PC-9 (cell line): ENCODE measurements at regions not wholly inside any gene's neighbourhood (a gene's known extent, or its start where the extent isn't known, plus 50 kb on each side); places are given as distances from the start of the nearest gene placed in this dataset.

Source experiments
- BruUV-seq: library from RNA; stranded (reverse); fragments of 400-500 nt; replicated peaks from 2 replicates; lab custom pipeline; 2021; lab: Mats Ljungman, UMichigan
- CTCF ChIA-PET: fragments of 300-600 bp; sonication (Branson Sonifier 250); formaldehyde crosslinking; loops from one replicate; lab custom pipeline; 2022; ENCODE audit warnings: antibody characterized with exemption; lab: Charles Lee
- POLR2A ChIA-PET: fragments of 300-600 bp; sonication (Branson Sonifier 250); formaldehyde crosslinking; loops from one replicate; lab custom pipeline; 2022; ENCODE audit warnings: antibody characterized with exemption; ENCODE audit not compliant: unreplicated experiment; lab: Charles Lee
- DNase-seq, 2 experiments: peaks; one replicate each; pipeline versions ENCODE4 v3.0.0 to v3.0.0-alpha.2; 2015 to 2022; ENCODE audit warnings: mixed read lengths in 1 of 2
- H2AFZ ChIP-seq: fragments of 200-600 bp; sonication (generic); 2 replicates; pipeline ENCODE4 v1.8.1; 2017; ENCODE audit warnings: antibody characterized with exemption
- H3F3A ChIP-seq: fragments of 200-600 bp; sonication (generic); 2 replicates; pipeline ENCODE4 v1.8.1; 2017; ENCODE audit warnings: antibody characterized with exemption, mild to moderate bottlenecking, low read depth; ENCODE audit not compliant: insufficient read depth
- H3K27ac ChIP-seq: fragments of 200-600 bp; sonication (generic); 2 replicates; pipeline ENCODE4 v1.6.1; 2016; ENCODE audit warnings: mixed run types
- H3K27me3 ChIP-seq: fragments of 200-600 bp; sonication (generic); 2 replicates; pipeline ENCODE4 v1.6.1; 2016; ENCODE audit warnings: low read depth, mixed run types; ENCODE audit not compliant: insufficient read depth
- H3K36me3 ChIP-seq: fragments of 200-600 bp; sonication (generic); 2 replicates; pipeline ENCODE4 v1.6.1; 2016; ENCODE audit warnings: low read depth, mixed run types
- H3K4me1 ChIP-seq: fragments of 200-600 bp; sonication (generic); replicated peaks from 2 replicates; pipeline ENCODE4 v1.6.1; 2016; ENCODE audit warnings: mixed run types; ENCODE audit not compliant: insufficient read depth
- H3K4me2 ChIP-seq: fragments of 200-600 bp; sonication (generic); 2 replicates; pipeline ENCODE4 v1.6.1; 2017; ENCODE audit warnings: mixed run types
- H3K4me3 ChIP-seq: fragments of 200-600 bp; sonication (generic); 2 replicates; pipeline ENCODE4 v1.6.1; 2016; ENCODE audit warnings: mixed run types
- H3K79me2 ChIP-seq: fragments of 200-600 bp; sonication (generic); 2 replicates; pipeline ENCODE4 v1.6.1; 2017; ENCODE audit warnings: low read depth, mixed run types
- H3K9me2 ChIP-seq: fragments of 200-600 bp; sonication (generic); 2 replicates; pipeline ENCODE4 v1.8.1; 2017; ENCODE audit warnings: mild to moderate bottlenecking; ENCODE audit not compliant: insufficient read depth
- H3K9me3 ChIP-seq: fragments of 200-600 bp; sonication (generic); 2 replicates; pipeline ENCODE4 v1.8.1; 2016; ENCODE audit warnings: low read depth; ENCODE audit not compliant: insufficient read depth
- H4K20me1 ChIP-seq: fragments of 200-600 bp; sonication (generic); 2 replicates; pipeline ENCODE4 v1.8.1; 2017; ENCODE audit not compliant: insufficient read depth
- EZH2 ChIP-seq: fragments of 200-600 bp; sonication (generic); IDR thresholded peaks from 2 replicates; pipeline ENCODE4 v1.8.0; 2017; ENCODE audit warnings: antibody characterized with exemption, low read depth
- intact Hi-C: fragments of 100-400 bp; cut with micrococcal nuclease; formaldehyde crosslinking; loops from one replicate; pipeline ENCODE4 v1.10.0; 2022; ENCODE audit not compliant: unreplicated experiment
- TF ChIP-seq, protein P1 (sequence below): fragments of 200-600 bp; sonication (generic); conservative IDR thresholded peaks from 2 replicates; pipeline ENCODE4 v1.6.1; 2017; ENCODE audit warnings: mixed run types, antibody characterized with exemption, mild to moderate bottlenecking, moderate library complexity

DNA sequence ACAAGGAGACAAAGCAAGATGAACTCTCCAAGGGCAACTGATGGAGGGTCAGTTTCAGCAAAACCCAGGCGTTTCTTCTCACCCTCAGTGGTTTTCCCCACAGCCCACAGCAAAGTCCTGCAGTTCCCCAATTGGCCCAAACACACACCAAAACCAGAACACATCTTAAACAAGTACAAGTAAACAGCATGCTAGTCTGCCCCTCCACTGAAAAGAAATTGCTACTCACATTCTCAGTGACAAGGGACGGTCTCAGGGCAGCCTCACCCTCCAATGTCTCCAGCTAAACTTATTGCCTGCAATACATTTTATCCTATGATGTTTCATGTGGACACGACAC, 300.6 kb upstream of the IRX3 start:
- no TSS peak for BruUV-seq
- no peak overlapping the region for H3K4me3 ChIP-seq
- H3K27ac ChIP-seq: no peak overlapping the region
- H4K20me1 ChIP-seq: no peaks in the 10 kb centered on the region
- intact Hi-C loops: no loop called here
- H3K27me3 ChIP-seq: no peaks in the 10 kb centered on the region
- TF ChIP-seq, protein P1, sequence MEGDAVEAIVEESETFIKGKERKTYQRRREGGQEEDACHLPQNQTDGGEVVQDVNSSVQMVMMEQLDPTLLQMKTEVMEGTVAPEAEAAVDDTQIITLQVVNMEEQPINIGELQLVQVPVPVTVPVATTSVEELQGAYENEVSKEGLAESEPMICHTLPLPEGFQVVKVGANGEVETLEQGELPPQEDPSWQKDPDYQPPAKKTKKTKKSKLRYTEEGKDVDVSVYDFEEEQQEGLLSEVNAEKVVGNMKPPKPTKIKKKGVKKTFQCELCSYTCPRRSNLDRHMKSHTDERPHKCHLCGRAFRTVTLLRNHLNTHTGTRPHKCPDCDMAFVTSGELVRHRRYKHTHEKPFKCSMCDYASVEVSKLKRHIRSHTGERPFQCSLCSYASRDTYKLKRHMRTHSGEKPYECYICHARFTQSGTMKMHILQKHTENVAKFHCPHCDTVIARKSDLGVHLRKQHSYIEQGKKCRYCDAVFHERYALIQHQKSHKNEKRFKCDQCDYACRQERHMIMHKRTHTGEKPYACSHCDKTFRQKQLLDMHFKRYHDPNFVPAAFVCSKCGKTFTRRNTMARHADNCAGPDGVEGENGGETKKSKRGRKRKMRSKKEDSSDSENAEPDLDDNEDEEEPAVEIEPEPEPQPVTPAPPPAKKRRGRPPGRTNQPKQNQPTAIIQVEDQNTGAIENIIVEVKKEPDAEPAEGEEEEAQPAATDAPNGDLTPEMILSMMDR: no peak
- TF ChIP-seq EZH2: no peak
- no peaks in the 10 kb centered on the region for H3K36me3 ChIP-seq
- H3K9me3 ChIP-seq: no peaks in the 10 kb centered on the region
- ChIA-PET POLR2A (no interaction called here), CTCF (no interaction called here)
- no peaks in the 10 kb centered on the region for H3F3A ChIP-seq
- H3K9me2 ChIP-seq: no peaks in the 10 kb centered on the region
- no peak overlapping the region for H2AFZ ChIP-seq
- peaks cover 5% of the 10 kb centered on the region; the same call in 1 of the 2 replicates for H3K4me1 ChIP-seq
- H3K4me2 ChIP-seq: no peak overlapping the region
- H3K79me2 ChIP-seq: no peaks in the 10 kb centered on the region
- DNase-seq: no peak

DNA sequence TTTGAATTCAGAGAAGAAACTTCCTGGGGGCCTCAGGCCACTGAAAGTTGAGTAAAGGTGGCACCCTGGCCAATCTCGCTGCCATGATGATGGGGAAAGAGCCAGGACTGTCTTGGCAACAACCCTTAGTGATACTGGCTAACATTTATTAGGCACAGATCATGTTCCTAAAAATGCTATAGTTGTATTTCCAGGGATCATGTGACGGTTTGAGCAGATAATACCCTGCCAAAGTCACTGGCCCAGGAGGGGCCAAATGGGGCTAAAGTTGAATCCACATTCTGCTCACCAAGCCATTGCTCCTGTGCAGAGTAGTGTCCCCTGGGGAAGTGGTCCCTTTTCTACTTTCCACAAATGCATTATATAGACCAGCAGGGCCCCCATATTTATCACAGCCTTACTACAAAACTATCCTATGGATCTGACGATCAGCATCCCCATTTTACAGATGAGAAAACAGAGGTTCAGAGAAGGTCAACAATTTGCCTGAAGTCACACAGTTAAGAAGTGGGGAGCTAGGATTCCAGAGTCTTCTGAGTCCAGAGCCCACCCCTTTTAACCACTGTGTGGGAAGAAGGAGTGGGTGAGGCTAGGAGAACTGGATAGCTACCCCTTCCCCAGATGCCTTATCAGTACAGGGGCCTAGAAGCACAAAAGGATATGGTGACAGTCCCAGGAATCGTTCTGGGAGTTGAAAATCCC, 300.0 kb upstream of the IRX3 start:
- Histone ChIP-seq H3K4me3 (no peak overlapping the region), H3F3A (no peaks in the 10 kb centered on the region), H3K4me2 (no peak overlapping the region), H3K27ac (no peak overlapping the region), H3K36me3 (no peaks in the 10 kb centered on the region), H3K79me2 (no peaks in the 10 kb centered on the region), H4K20me1 (no peaks in the 10 kb centered on the region), H3K9me3 (no peaks in the 10 kb centered on the region), H3K4me1 (peaks cover 5% of the 10 kb centered on the region; the same call in 1 of the 2 replicates), H3K27me3 (no peaks in the 10 kb centered on the region), H3K9me2 (no peaks in the 10 kb centered on the region), H2AFZ (no peak overlapping the region)
- DNase-seq: no peak
- CTCF ChIA-PET: no interaction called here
- no peak for TF ChIP-seq EZH2
- TF ChIP-seq, protein P1: no peak
- POLR2A ChIA-PET: no interaction called here
- intact Hi-C loops: no loop called here
- no TSS peak for BruUV-seq

DNA sequence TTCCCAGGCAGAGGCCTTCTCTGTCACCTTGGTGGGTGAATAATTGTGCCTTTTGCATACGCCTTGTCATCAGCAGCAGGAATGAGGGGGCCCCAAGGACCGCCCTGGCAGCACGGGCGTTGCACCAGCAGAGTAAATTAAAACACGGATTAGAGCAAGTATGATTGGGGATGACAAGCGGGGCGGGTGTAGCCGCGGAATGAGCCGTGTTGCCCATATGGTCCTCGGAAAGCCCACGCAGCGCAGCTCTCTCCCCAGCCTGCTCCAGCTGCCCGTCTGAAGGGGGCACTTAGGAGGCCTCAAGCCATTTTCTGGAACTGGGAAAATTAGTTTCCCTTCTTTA, 299.4 kb upstream of the IRX3 start:
- CTCF ChIA-PET: no interaction called here

More for the DNA sequence above, 299.4 kb upstream of the IRX3 start:
- Histone ChIP-seq H3K27me3 (no peaks in the 10 kb centered on the region), H3K4me3 (no peak overlapping the region), H3F3A (no peaks in the 10 kb centered on the region), H3K9me3 (no peaks in the 10 kb centered on the region), H3K9me2 (no peaks in the 10 kb centered on the region), H3K36me3 (no peaks in the 10 kb centered on the region), H3K4me2 (no peak overlapping the region), H3K79me2 (no peaks in the 10 kb centered on the region), H4K20me1 (no peaks in the 10 kb centered on the region), H3K4me1 (peaks cover 5% of the 10 kb centered on the region; the same call in 1 of the 2 replicates), H2AFZ (no peak overlapping the region), H3K27ac (no peak overlapping the region)
- BruUV-seq: no TSS peak
- TF ChIP-seq EZH2: no peak
- TF ChIP-seq, protein P1: no peak
- DNase-seq: no peak
- POLR2A ChIA-PET: no interaction called here
- intact Hi-C loops: no loop called here
